Body of pancreas (tissue), 4 donors: ENCODE measurements at regions not wholly inside any gene's neighbourhood (a gene's known extent, or its start where the extent isn't known, plus 50 kb on each side); places are given as distances from the start of the nearest gene placed in this dataset.

Source experiments
- CTCF ChIP-seq, 7 experiments: fragments of 450-650 bp in 4 of 7; fragments of 200-600 bp in 3 of 7; sonication (generic) in 3 of 7; IDR thresholded peaks; one replicate each; pipeline ENCODE4 v1.5.1; 2016 to 2019; ENCODE audit warnings: antibody characterized with exemption in 7 of 7
- POLR2A ChIP-seq, 3 donors: fragments of 450-650 bp; IDR thresholded peaks; one replicate each; pipeline ENCODE4 v1.6.1; 2016; ENCODE audit warnings: antibody characterized with exemption in 3 of 3, mild to moderate bottlenecking in 2 of 3

- TF ChIP-seq CTCF (IDR thresholded peaks at IDR 0.05): no peak
- no peak for TF ChIP-seq POLR2A (IDR thresholded peaks at IDR 0.05)
Observed at GRCh38 chr3:90136456-90137191, 1029.2 kb downstream of the EPHA3 start.
